GM21619 (cell line): ENCODE measurements at regions not wholly inside any gene's neighbourhood (a gene's known extent, or its start where the extent isn't known, plus 50 kb on each side); places are given as distances from the start of the nearest gene placed in this dataset.
A peak's percentile ranks its signal among the peaks of the same experiment; 100 is the strongest.

Source experiments
- ATAC-seq: cut with Tn5 transposase; IDR thresholded peaks from one replicate; pipeline ENCODE4 v1.9.1; 2021; ENCODE audit not compliant: unreplicated experiment

GRCh38 chr11:104365676-104366075 lies 201.7 kb upstream of the PDGFD start:
- no peak for ATAC-seq

- ATAC-seq, result no peak
Observed at GRCh38 chr11:104361975-104362374, 198.0 kb upstream of the PDGFD start.

- no peak for ATAC-seq
Observed at GRCh38 chr11:104352036-104352435, 188.1 kb upstream of the PDGFD start.

- peak; percentile 70 for ATAC-seq
Observed at GRCh38 chr11:104343578-104343977, 179.6 kb upstream of the PDGFD start.

GRCh38 chr11:104340590-104340989 lies 176.6 kb upstream of the PDGFD start:
- ATAC-seq, result no peak

- no peak for ATAC-seq
Observed at GRCh38 chr11:104339380-104339831, 175.5 kb upstream of the PDGFD start.

GRCh38 chr11:104338186-104338585 lies 174.2 kb upstream of the PDGFD start:
- ATAC-seq, result no peak

- ATAC-seq, result no peak
Observed at GRCh38 chr11:104337273-104337672, 173.3 kb upstream of the PDGFD start.

GRCh38 chr11:104333977-104334376 lies 170.0 kb upstream of the PDGFD start:
- peak; percentile 80 for ATAC-seq

GRCh38 chr11:104332110-104332509 lies 168.2 kb upstream of the PDGFD start:
- ATAC-seq, result no peak

- no peak for ATAC-seq
Observed at GRCh38 chr11:104329078-104329665, 165.2 kb upstream of the PDGFD start.

GRCh38 chr11:104328512-104328907 lies 164.6 kb upstream of the PDGFD start:
- no peak for ATAC-seq

GRCh38 chr11:104327861-104328511 lies 164.0 kb upstream of the PDGFD start:
- ATAC-seq, result no peak

- no peak for ATAC-seq
Observed at GRCh38 chr11:104325093-104325492, 161.1 kb upstream of the PDGFD start.

GRCh38 chr11:104324276-104324675 lies 160.3 kb upstream of the PDGFD start:
- no peak for ATAC-seq

- ATAC-seq, result no peak
Observed at GRCh38 chr11:104323841-104324240, 159.9 kb upstream of the PDGFD start.

GRCh38 chr11:104322696-104323095 lies 158.7 kb upstream of the PDGFD start:
- ATAC-seq, result no peak

GRCh38 chr11:104320956-104321355 lies 157.0 kb upstream of the PDGFD start:
- ATAC-seq, result no peak

GRCh38 chr11:104320097-104320496 lies 156.2 kb upstream of the PDGFD start:
- ATAC-seq, result no peak

GRCh38 chr11:104319396-104319795 lies 155.4 kb upstream of the PDGFD start:
- ATAC-seq, result no peak

GRCh38 chr11:104306862-104307474 lies 143.0 kb upstream of the PDGFD start:
- no peak for ATAC-seq

GRCh38 chr11:104301776-104302175 lies 137.8 kb upstream of the PDGFD start:
- no peak for ATAC-seq
